GM21723 (cell line): ENCODE measurements at regions not wholly inside any gene's neighbourhood (a gene's known extent, or its start where the extent isn't known, plus 50 kb on each side); places are given as distances from the start of the nearest gene placed in this dataset.

Experiments
- ATAC-seq: cut with Tn5 transposase; IDR thresholded peaks from one replicate; pipeline ENCODE4 v1.9.1; 2021; ENCODE audit warnings: mild to moderate bottlenecking, moderate library complexity; ENCODE audit not compliant: unreplicated experiment

- ATAC-seq = no peak
Measured at GRCh38 chr6:140044626-140045025, 670.2 kb upstream of the CITED2 start.

DNA sequence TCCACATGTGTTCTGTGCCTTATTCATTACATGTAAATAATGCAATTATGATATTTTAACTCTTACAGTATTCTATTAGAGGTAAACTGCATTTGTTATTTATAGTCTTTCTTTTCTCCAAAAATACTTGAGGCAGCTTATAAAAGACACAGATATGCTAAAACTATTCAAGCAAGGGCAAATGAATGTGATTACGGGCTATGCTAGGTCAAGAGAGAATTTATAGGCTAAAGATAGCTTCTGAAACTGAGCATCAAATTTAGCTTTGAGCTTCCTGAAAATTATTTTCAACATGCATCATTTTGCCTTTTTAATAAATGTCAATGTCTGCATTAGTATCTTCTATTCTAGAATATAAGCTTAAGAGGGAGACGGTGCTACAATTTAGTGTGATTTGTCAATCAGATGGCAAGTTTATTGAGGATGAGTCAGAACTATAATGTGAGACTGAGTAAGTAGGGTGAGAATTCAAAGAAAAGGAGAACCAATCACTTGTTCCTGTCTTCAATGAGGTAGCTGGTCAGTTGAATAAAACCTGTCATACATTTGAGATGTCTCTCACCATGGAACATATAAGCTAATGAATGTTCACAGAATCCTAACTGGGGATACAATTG, 669.4 kb upstream of the CITED2 start:
- ATAC-seq = no peak

- ATAC-seq = no peak
Measured at GRCh38 chr6:140043357-140043756, 668.9 kb upstream of the CITED2 start.

- ATAC-seq = no peak
Measured at GRCh38 chr6:140041571-140042332, 667.3 kb upstream of the CITED2 start.

GRCh38 chr6:140041056-140041455, 666.6 kb upstream of the CITED2 start:
- no peak for ATAC-seq

GRCh38 chr6:140040396-140040795, 665.9 kb upstream of the CITED2 start:
- ATAC-seq = no peak

DNA sequence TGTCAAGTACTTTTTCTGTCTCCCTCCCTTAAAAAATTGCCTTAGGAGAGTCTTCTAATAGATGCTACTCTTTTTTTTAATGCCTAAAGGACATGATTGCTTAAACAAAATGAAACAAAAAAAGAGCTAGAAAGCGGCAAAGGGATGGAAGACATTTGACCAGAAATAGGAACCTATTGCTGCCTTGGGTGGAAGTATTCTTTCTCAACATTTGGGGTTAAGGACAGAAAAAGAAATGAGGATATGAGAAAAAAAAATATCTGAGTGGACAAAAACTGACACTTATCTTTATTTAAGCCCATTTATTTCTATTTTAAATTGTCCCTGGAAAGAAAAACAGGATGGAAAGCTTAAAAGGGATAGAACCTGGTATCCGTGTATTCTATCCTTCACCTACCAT, 664.9 kb upstream of the CITED2 start:
- ATAC-seq = no peak

GRCh38 chr6:140036196-140036595, 661.7 kb upstream of the CITED2 start:
- no peak for ATAC-seq

DNA sequence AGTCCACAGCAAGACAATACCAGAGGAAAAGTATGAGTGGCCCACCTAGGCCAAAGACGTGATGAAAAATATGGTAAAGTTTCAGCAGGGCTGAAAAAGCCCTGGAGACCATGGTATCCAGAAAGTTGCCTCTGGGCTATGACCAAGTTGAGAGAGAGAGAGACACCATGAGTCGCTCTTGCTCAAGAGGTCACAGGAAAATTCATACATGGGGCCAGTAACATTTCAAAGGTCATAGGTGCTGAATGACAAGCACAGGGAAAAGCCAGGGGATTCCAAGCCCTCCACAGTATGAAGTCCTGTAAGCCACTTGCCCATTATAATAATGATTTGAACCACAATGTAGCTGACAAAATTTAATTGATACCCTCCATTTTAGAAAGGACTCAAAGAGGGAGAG, 657.7 kb upstream of the CITED2 start:
- ATAC-seq = no peak

DNA sequence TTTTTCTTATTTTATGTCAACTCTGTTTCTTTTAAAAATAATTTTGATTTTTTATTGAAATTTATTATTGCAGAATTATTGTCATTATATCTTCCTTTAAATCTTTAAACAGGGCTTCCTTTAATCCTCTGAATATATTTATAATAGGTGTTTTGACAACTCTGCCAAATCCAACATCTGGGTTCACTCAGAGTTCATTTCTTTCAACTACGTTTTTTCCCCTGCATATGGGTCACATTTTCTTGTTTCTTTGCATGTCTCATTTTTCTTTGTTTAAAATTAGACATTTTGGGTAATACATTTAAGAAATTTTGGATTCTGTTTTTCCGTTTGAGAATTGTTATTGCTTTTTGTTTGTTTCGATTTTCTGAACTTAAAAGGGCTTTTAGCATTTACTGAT, 655.1 kb upstream of the CITED2 start:
- no peak for ATAC-seq

- ATAC-seq = no peak
Measured at GRCh38 chr6:140027219-140027618, 652.8 kb upstream of the CITED2 start.

DNA sequence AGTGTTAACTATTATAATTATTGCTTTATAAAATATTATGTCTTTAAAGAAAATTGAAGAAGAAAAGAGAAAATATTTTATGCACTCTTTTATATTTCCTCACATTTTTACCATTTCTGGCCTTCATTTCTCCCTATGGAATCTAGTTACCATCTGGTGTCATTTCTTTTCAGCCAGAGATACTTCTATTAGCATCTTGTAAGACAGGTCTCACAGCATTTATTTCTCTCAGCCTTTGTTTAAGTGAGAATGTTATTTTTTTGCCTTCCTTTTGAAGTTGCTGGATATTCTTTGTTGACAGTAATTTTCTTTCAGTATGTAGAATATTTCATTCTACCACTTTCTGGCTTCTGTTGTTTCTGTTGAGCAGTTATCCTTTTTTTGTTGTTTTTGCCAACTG, 652.1 kb upstream of the CITED2 start:
- no peak for ATAC-seq

GRCh38 chr6:140025171-140025570, 650.7 kb upstream of the CITED2 start:
- ATAC-seq = no peak

DNA sequence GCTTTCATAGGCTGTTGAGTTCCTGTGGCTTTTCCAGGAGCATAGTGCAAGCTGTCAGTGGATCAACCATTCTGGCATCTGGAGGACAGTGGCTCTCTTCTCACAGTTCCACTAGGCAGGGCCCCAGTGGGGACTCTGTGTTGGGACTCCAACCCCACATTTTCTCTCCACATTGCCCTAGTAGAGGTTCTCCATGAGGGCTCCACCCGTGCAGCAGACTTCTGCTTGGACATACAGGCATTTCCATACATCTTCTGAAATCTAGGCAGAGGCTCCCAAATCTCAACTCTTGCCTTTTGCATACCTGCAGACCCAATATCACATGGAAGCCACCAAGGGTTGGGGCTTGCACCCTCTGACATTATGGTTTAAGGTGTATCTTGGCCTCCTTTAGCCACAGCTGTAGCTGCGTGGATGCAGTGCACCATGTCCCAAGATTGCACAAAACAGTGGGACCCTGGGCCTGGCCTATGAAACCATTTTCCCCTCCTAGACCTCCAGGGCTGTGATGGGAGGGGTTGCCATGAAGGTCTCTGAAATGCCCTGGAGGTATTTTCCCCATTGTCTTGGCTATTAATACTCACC, 645.9 kb upstream of the CITED2 start:
- ATAC-seq = no peak

DNA sequence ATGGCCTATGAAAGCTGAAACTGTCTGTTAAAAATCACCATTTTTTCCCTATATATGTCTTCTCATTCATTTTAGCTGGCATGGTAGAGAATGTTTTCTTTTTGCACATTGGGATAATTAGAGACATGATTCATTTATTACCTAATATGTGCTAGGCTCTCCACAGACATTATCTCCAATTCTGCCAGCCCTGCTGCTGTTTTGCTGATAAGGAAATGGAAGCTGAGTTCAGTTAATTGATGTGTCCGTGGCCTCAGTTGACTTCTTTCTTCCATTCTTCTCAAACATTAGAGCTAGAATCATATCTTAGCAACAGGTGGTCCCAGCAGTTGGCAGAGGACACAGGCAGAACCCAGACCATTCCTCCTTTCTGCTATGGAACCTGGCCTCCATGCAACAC, 644.1 kb upstream of the CITED2 start:
- ATAC-seq = no peak

- ATAC-seq = no peak
Measured at GRCh38 chr6:140017470-140017869, 643.0 kb upstream of the CITED2 start.

DNA sequence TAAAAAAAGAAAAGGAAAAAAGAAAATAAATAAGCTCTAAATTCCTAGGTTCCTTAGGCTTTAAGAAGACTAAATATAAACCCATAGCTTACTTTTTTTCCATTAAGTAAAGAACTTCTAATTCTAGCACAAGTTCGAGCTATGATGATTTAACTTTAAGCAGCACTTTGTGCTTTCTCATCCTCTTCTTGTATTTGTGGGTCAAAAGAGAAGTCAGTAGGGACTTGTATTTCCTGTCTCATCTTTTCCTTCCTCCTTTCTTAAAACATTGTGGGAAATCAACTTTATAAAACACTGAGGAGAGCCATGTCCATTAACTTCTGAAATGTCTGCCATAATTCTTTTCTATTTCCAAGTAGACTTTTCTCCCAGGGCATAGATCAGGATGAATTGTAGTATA, 637.7 kb upstream of the CITED2 start:
- ATAC-seq = no peak

DNA sequence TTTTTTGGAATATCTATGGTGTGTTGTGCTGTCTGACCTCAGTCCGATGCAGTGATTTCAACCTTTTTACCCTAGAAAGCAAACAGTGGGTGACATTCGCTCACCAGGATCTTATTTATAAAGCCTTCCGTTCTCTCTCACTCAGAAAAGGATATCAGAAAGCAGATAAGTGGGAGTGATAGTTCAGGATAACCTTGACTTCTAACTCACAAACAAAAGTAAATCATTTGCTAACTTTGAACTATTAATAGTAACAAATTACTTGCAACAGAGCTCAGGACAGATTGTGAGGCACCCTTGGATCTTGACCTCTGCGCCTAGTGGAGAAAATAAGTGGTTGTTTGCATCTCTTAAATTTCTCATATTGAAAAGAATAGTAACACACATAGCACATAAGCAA, 637.1 kb upstream of the CITED2 start:
- no peak for ATAC-seq

- no peak for ATAC-seq
Measured at GRCh38 chr6:140009286-140009685, 634.8 kb upstream of the CITED2 start.

- ATAC-seq = no peak
Measured at GRCh38 chr6:140007525-140007924, 633.1 kb upstream of the CITED2 start.

DNA sequence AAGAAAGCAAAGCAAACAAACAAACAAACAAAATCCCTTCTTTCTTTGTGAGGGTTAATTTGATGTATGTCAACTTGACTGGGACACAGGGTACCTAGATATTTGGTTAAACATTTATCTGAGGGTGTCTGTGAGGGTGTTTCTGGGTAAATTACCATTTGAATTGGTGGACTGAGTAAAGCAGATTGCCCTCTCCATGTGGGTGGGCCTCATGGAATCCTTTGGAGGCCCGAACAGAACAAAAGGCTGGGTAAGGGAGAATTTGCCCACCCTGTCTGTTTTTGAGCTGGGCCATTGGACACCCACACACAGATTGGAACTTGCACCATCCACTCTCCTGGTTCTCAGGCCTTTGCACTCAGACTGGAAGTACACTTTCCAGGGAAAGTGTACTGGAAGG, 628.8 kb upstream of the CITED2 start:
- no peak for ATAC-seq

DNA sequence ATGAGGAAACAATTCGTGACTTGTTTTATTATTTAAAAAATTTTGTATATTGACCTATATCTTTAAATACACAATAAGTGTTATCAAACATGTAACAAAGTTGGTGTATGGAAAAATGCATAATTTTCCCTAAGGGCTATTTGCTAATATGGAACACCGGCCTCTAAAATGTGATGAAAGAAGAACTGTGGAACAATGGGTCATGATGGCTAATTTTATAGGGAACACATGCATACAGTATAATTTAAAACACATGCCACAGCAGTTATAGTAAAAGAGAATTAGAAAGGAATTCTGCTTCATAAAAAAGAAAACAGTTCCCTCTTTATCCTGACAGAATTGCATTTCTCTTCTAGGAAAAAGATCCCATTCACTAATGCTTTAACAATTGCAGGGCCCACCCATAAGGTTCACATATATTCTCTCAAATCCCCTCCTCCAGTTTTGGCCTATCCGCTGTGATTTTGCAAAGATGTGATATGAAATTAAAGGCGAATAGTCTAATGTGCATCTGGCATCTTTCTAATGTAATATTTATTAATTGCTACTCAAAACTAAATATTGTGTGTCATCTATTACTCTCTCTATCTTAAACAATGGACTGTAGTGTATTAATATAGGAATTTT, 628.1 kb upstream of the CITED2 start:
- no peak for ATAC-seq
